GM19452 (cell line): ENCODE measurements at regions not wholly inside any gene's neighbourhood (a gene's known extent, or its start where the extent isn't known, plus 50 kb on each side); places are given as distances from the start of the nearest gene placed in this dataset.
"Not testable (repeated sequence)": the region's sequence is repeated elsewhere in the genome, so short reads cannot be mapped to it uniquely, and the experiment has no call there.

Experiments
- ATAC-seq: cut with Tn5 transposase; IDR thresholded peaks from one replicate; pipeline ENCODE4 v1.9.1; 2021; ENCODE audit not compliant: unreplicated experiment

DNA sequence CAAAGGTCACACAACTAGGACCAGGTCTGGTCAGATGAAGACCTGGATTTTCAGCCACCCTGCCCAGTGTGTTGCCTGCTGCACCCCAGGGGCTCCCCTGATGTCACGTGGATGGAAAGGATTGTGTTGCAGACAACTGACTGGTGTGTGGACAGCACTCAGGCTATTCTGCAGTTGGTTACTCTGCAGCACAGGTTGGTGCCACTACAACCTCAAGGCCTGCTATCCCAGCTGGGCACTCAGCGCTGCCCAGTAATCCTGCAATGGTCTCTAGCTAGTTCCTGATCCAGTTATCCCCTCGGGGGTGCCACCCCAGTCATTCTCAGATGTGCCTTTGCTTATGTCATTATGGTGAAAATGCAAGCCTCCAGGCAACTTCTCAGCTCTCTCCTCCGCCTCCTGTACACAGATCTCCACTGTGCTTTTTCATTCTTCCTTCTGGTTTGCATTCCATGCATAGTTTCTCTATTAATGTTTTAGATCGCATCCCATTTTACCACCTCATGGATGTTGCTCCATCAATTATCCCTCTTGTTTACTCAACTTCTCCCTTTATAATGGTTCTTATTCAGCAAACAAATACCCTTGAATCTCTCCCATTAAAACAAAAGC is 503.2 kb upstream of the CAMK1G start:
- no peak for ATAC-seq

DNA sequence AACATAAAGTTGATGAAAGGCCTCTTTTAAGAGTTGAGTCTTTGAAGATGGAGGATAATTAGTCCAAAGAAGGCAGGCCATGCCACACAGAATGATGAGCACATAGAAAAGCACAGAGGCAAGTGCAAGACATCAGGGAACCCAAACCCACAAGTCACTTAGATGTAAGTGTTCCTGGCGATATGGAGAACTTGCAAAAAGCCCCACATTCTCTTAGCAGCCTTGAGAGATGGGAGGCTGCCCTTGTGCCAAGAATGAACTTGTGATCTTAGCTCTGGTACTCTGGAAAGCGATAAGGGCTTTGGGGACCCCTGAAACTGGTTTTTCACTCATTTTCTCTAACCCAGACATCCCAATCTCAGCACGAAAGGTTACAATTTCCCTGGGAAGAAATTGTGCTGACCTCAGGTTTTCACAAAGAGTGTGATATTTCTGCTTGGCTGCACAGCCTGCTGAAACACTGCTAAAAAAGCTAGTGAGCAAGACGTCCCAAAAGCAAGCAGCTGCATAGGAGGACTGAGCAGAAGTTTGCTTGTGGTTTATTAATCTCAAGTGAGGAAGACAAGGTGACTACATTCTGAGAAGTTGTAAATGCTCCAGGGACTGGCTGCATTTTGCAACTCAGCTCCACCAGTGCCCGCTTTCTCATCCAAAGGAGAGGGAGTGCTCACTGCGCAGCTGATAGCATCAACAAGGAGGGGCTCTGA is 496.9 kb upstream of the CAMK1G start:
- peak; percentile 94 for ATAC-seq

DNA sequence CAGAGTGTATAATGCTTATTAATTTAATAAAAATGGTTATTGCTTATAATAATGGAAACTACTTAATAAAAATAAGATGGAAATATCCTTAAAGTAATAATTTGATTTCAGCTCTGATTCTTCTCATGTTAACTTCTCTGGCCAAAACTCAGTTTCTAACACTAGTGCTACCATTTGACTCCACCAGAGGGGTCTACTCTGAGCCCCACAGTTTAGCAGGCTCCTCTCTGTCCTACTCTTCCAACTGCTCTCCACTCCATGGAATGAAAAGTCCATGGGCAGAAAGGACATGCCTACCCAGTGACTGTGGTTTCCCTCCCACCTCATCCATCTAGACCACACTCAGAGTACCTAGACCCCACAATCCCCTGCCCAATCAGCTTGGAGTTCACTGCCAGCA is 489.1 kb upstream of the CAMK1G start:
- ATAC-seq: no peak

DNA sequence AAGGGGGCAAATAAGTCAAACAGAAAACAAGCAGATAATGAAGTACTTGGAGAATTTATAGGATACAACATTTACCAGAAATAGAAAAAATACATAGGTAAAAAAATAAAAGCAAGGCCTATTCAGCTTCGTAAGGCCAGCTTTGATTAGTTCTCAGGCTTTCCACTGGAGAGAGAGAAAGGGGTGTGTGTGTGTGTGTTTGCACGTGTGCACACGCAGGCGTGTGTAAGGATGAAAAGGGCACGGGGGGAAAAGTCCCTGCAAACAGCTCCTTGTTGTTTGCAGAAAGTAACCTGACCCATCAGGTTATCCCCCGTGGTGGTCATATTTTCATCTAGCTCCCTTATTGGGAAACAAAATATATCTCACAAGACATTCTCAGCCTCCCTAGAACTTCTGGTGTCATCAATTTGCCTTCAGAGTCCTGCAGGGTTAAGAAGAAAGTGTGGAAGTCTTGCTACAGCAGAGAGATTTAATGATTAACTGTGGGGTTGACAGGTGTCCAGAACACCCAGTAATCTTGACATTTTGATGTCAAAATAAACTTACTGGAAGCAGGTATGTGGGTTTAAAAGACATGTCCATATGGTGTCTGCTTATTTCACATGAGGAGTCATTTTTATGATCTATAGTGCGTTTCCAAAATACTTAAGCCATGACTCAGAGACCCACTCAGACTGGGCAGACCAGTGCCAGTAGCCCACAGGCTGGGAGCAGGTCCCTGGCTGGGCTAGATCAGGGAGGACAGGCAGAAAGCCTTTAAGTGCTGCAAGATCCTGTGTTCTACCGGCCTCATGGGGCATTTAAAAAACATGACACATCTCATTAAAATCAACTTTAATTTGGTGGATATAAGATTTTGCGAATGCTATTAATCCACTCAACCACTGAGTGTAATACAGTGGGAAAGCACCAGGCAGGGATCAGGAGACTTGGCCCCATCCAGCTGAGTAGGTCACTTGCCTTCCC is 487.6 kb upstream of the CAMK1G start:
- peak; percentile 57 for ATAC-seq

DNA sequence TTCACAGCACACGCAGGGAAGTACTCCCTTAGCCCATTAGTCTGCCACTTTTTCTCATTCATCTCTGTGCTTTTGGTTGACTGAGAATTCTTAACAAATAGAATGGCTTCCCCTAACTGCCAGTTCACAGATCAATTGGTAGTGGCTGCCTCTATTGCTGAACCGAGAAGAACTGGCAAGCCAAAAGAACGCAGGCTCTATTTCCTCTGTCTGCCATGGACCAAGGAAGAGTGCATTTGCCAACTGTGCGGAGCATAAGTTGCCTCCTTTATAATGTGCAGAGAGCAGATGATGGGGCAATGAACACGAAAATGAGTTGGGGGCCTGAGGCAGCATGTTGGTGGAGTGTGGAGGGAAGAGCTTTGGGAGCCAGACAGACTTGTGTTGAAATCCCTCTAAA is 483.1 kb upstream of the CAMK1G start:
- ATAC-seq: no peak

DNA sequence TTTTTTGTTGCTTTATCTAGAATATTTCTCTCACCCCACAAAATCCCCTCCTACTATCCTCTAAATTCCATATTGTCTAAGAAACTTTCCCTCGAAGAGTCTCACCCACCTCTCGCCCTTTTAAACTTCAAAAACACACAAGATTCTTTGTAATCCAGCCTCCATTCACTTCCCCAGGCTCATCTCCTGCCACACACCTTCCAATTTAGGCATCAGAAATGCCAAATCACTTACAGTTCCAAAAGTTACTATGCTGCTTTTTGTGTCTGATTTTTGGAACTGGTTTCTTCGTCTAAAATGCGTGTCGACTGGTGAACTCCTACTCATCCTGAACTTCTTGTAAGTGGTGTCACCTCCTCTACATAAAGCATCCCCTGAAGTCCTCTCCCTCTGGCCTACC is 482.4 kb upstream of the CAMK1G start:
- ATAC-seq: no peak

DNA sequence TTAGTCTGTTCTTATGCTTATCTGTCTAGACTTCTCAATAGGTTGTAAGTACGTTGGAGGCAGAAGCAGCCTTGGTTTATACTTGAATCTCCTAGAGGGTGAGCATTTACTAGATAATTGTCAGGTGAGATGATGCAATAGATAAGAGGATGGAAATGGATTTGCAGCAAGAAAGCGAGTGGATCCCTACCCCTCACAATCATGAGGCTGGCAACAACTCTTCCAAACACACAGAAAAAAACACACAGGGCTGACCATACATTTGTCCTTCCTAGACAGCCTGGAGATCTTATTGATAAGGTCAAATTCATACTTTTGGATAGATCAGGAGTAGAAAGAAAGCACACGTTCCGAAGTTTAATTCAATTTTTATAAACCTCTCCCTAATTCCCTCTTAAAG is 481.4 kb upstream of the CAMK1G start:
- no peak for ATAC-seq

DNA sequence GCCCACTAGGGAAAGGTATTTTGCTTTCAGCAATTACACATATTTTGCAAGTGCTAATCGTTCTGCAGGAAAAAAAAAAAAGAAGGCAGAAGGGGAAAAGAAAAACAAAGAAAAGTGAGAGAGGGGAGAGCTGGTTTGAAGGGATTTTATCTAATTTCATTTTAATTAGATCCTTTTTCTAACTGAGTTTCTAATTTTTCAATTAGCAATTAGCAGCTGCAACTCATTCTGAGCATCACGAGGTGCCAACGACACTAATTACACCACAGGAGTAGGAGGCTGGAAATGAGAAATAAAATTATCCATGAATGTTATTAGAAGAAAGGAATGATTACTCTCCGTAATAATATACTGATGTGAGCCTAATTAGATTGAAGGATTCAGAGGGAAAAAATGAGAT is 481.0 kb upstream of the CAMK1G start:
- no peak for ATAC-seq

DNA sequence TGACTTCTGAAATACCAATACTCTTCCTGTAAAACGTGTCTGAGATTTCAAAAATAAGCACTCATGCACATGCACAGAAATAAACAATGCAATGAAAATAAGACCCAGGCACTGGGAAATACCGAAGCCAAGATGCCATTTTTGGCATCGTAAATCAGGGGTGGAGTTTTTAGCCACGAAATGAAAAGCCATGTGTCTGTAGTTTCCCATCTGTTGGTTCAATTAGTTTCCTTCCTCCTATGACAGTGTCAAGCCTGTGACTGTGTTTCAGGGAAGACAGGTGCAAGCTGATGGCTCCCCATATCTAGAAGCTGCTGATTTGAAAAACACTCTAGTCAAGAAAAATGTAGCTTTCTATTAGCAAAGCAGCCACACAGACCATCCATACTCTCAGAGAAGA is 480.4 kb upstream of the CAMK1G start:
- ATAC-seq: no peak

DNA sequence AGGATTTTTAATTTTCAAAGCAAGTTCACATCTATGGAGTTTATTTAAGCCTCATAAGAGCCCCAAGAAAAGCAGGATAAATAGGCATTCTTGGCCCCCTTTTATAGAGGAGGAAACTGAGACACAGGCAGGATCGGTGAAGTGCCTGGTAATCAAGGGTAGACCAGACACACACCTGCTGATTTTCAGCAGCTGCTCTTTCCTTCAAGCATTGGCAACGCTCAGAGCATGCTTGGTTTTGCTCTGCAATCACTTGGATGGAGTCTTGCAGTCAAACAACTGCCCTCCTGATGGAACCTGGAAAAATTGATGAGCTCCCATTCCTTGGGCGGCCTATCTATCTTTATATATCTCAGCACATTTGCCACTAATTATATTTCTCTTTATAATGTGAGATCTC is 478.9 kb upstream of the CAMK1G start:
- no peak for ATAC-seq

DNA sequence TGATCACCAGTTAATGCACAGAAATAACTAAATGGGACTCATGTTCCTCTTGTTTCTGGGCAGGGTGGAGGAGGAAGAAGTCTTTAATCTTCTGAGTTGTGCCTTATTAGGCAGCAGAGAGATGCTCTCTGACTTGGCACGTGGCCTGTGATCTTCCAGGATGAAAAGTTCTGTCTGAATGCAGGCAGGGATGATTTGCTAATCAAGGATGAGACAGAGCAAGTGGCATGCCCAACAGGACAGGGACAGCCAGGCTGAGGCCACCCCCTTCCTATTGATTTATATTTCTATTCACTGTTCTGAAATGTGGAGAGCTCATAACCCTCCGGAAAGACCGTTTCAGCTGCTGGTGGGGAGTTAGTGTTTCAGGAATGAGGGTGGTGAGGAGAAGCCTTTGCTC is 477.8 kb upstream of the CAMK1G start:
- no peak for ATAC-seq

DNA sequence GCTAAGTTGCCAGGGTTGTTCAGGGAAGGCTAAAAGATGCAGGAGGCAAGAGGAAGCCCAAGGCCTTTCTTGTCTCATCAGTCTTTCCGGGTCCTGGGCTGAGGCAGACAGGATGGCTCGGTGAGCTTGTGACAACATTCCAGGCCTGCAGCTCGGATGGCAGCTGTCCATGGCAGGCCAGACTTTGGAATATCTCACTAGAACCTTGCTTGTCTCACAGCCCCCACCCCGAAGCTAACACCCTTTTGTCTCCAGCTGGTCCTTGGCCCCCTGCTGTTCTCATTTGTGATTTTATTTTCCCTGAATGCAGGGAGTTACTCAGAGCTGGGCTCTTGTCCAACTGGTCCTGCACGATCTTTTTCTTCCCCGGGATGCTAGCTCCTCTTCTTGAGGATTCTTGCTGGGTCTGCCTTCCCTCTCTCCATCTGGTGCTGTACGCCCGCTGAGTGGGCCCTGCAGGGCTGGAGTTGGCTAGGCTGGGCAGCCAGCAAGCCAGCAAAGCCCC is 477.2 kb upstream of the CAMK1G start:
- no peak for ATAC-seq

DNA sequence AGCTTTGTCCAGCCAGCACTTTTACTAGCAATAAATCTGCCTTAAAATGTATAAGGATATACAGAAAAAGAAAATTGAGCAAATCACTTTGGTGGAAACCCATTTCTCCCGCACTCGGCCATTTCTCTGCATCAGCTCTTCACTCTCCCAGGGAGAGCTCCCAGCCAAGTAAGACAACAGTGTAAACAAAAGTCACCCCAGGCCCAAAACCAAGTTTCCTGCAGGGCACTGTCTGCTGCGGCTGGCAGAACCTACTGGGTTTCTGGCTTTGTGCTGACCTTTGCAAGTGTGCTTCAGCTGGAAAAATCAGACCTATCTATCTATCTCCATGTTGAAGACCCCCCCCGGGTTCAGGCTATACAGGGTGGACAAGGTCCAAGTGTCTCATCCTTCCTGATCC is 476.7 kb upstream of the CAMK1G start:
- no peak for ATAC-seq

DNA sequence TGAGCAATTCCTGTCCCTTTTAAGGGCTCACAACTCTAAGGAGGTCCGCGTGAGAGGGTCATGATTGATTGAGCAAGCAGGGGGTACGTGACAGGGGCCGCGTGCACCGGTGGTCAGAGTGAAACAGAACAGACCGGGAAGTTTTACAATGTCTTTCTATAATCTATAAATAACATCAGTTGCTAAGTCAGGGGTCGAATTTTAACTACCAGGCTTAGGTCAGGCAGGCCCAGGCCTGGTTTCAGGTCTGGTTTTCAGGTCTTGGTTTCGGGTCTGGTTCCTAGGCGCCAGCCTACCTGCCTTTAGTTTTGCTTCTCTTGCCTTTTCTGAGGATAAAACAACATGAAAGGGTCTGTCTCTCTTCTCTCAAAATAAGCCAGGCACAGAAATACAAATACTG is 476.0 kb upstream of the CAMK1G start:
- peak; percentile 67 for ATAC-seq

DNA sequence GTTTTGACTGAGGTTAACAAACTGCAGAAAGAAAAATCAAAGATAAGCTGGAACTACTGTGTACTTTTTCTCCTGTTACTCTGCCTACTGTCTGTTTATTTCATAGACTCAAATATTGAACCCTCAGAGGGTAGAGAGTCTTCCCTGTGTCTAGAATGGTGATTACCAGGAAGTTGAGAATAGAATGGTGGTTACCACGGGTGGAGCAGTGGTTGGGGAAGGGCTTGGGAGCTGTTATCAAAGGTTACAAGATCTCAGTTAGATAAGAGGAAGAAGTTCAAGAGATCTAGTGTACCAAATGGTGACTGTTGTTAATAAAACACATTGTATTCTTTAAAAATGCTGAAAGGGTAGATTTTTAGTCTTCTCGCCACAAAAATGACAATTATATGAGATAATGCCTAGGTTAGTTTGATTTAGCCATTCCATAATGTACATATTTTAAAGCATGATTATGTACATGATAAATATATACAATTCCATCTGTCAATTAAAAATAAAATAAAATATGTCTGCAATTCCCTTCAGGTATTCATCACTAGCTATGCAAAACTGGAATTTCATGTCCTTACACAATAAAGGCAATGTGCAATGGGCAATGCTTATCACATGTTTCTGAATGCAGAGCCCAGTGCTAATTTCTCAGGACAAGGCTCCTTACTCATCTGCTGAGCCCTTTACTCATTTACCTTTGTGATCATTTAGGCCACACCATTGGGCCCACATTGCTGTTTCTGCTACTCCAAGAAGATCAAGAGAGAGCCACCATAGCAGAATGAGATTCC is 474.3 kb upstream of the CAMK1G start:
- no peak for ATAC-seq

DNA sequence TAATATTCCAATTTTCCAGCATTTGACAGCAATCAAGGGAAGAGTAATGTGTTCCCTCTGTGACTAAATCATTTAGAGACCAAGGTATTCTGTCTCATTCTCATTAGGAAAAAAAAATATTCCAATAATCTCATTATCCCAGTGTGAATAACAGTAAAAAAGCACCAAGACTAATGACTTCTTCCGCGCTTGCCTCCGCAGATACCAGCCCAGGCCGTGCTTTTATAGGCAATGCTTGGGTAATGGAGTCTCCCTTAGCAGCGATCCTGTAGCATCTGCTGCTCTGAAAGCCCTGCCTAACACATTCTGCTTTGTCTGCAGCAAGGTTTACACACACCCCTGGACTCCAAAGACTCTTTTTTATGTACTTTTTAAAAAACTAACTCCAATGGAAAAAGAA is 470.0 kb upstream of the CAMK1G start:
- no peak for ATAC-seq

DNA sequence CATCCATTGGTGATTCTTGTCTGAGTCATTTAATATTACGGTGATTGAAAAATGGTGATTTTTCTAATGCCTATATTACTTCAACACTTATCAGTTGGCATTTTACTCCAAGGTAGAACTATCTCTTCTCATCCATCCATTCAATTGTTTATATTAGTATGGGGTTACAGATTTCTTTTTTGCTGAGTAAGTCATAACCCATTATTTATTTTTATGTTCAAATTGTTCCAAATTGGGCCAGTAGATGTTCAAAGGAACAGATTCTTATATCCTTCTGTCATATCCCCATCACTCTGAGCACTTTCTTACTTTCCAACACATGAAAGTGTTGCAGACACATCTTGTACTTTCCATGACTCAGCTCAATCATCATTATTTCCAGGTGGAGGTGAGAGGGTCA is 466.8 kb upstream of the CAMK1G start:
- no peak for ATAC-seq

DNA sequence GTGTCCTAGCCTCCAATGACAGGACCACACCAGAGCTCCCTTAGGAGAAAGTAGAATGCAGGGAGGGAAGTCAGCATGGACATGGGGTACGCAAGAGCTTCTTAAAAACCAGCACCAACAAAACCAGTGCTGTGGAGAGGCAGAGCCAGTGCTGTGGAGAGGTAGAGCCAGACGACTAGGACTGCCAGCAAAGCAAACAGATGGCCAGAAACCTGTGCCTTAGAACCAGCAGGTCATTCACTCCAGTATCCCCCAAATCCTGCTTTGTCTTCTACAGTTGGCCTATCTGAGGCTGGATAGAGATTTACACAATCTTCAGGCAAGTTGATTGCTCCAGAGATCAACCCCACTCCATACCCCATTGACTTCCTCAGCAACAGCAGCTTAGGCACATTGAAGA is 459.9 kb upstream of the CAMK1G start:
- ATAC-seq: no peak

DNA sequence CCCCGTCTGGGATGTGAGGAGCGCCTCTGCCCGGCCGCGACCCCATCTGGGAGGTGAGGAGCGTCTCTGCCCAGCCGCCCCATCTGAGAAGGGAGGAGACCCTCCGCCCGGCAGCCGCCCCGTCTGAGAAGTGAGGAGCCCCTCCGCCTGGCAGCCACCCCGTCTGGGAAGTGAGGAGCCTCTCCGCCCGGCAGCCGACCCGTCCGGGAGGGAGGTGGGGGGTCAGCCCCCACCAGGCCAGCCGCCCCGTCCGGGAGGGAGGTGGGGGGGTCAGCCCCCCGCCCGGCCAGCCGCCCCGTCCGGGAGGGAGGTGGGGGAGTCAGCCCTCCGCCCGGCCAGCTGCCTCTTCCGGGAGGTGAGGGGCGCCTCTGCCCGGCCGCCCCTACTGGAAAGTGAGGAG is 454.4 kb upstream of the CAMK1G start:
- not testable (repeated sequence) for ATAC-seq

DNA sequence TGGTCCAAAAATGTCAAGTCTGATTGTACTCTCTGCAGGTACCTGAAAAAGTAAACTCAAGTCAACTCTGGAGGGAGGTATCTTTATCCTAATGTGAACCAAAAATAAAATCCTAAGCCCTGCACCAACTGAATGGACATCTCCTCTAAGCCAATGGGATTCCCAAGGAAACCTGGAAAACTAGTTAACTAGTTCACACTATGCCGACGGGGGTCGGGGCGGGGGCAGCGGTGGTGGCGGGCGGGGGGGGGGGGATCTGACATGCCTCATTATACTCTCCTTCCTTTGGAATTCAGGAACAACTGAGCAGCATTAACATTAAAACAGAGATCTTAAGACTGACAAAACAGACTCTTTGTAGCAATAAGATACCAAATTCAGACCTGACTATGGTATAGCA is 452.6 kb upstream of the CAMK1G start:
- no peak for ATAC-seq
